ENCODE measurements at regions not wholly inside any gene's neighbourhood (a gene's known extent, or its start where the extent isn't known, plus 50 kb on each side); places are given as distances from the start of the nearest gene placed in this dataset.

- TF ChIP-seq CTCF (IDR thresholded peaks at IDR 0.05; ENCODE audit: low read length) (no peak), EZH2 (optimal IDR thresholded peaks at IDR 0.05; ENCODE audit: low read depth, low read length) (no peak)
Observed at GRCh38 chr9:129330711-129331492, 152.8 kb upstream of the IER5L start.

Data from MM.1S (cell line).